DMS114 treated with DMSO at 0.1 percent for 48 hours (cell line): ENCODE measurements at regions not wholly inside any gene's neighbourhood (a gene's known extent, or its start where the extent isn't known, plus 50 kb on each side); places are given as distances from the start of the nearest gene placed in this dataset.
"Not testable (repeated sequence)": the region's sequence is repeated elsewhere in the genome, so short reads cannot be mapped to it uniquely, and the experiment has no call there.

Experiments used
- DNase-seq: peaks from one replicate; lab custom pipeline; 2025; ENCODE audit not compliant: unreplicated experiment; lab: John Stamatoyannopoulos, UW

DNA sequence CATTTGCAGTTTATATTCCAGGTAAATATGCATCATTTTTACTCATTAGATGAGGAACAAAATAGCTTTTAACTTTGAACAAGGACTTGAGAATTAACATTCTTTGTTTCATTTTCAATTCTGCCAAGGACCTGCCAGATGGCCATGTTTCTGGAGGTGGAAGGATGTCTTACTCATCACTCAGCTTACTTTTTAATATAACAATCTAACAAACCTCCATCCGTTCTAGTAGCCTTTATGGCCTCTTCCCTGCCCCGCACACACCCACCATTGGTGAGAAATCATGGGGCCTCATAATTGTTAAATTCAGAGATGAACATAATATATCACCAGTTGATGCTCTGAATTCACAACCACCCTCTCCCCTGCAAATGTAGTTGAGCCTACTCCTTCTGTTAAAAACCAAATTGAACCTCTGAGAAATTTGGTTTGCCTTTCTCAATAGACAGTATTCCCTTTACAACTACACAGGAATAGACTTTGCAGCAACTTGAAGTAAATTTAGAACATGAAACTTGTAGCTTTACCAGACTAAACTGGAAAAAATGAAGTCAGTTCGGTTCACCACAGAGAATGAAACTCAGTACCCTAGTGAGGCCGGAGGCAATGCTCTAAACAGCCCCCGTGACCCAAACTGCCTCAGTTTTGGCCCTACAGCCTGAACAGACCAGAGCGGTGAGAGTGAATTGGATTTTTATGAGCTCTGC lies 50.1 kb upstream of the ACSL4 start:
- DNase-seq = no peak

GRCh38 chrX:109783701-109784079 lies 50.6 kb upstream of the ACSL4 start:
- no peak for DNase-seq

DNA sequence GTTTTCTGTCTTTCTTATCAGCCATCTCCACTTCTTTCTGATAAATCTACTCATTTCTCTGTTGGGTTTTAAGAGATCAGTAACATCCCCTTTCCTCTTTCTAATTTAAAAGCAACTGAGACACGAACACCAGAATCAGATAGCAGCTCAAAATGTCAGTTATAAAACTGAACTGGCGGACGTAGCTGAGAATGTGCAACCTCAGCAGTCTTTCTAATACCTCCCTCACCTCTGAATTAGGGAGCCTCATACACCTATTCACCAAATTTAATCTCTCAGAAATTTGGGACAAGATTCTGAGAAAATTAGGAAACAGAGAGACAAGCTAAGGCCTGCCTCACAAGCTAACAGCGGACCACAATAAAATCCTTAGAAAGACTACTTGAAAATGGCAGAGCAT lies 52.0 kb upstream of the ACSL4 start:
- no peak for DNase-seq

GRCh38 chrX:109790511-109790910 lies 57.5 kb upstream of the ACSL4 start:
- not testable (repeated sequence) for DNase-seq

GRCh38 chrX:109793191-109793590 lies 60.1 kb upstream of the ACSL4 start:
- DNase-seq = no peak

DNA sequence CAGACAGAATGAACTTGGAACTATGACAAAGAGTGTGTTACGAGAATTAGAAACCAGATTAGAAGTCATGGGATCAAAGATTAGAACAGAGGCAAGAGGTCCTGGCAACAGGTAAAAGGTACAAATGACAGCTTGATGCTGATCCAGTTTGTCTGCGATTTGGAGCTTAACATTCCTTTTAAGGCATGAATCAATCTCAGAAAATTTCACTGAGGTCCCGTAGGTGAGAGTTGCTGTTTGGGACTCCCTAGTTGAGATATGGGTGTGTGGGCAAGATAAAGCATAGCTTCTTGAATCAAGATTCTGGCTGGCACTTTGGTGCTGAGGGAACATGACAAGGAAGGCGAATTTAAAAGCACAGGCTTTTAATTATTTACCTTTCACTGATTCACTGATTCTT lies 62.6 kb upstream of the ACSL4 start:
- DNase-seq = no peak

DNA sequence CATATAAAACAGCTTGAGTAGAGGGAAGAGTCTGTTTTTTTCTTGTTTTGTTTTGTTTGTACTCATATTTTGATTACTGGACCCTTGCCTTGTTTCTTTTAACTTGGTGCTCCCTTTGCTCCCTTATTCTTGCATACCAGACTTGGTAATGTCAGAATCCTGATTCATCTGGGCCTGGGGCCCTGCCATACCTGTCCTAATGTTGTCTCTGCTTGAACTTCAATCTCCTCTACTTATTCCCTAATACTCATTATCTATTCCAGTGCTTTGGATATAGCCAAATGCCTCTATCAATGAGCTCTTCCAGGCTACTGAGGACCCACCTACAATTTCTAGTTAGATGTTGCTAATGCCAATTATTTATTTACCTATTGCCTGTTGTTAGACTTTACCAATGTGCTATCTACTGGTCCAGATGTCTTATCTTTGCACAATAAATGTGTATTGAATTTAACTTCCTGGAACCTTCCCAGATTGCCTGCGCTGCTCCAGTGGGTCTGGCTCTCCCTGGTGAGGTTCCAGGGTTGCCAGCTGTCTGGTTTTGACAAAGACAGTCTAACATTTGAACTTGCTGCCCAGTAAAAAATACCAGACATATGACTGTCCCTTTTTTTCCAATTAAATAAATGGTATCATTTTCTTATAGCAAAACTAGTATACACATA lies 64.4 kb upstream of the ACSL4 start:
- no peak for DNase-seq

DNA sequence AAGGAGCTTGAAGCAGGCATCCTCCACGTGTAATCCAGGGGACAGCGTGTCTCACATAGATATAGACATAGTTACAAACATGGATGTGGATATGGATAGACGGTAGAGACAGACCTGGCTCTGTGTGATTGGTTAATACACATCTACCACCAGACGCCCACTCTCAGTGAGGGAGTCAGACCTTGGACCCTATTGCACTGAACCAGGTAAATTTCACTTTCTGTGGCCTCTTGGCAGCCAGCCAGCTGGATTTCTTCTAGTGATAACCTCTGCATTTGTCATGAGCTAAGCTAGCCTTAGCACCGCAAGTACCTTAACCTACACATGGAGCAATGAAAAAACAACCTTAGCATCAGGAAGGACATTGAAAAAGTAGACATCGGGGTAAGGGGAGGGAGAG lies 79.2 kb upstream of the ACSL4 start:
- no peak for DNase-seq

GRCh38 chrX:109813236-109813635 lies 80.2 kb upstream of the ACSL4 start:
- no peak for DNase-seq

- no peak for DNase-seq
These were observed 85.9 kb upstream of the ACSL4 start for GRCh38 chrX:109818976-109819375.

DNA sequence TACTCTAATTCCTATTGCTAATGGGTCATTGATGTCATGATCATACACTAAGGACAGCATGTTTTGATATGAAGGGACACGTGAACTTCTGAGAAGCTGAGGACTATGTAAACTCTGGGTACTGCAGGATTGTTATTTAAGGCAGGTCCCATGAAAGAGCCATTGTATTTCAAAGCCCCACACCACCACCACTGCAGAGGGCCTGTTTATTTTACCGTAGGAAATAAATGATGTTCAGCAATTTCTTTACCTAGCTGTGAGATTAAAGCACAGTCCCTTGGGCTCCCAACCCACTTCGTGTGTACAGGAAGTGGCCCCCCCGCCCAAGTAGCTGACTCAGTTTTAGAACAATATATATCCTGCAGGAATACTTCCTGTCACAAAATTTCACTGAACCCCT lies 89.8 kb upstream of the ACSL4 start:
- no peak for DNase-seq

- no peak for DNase-seq
These were observed 94.1 kb upstream of the ACSL4 start for GRCh38 chrX:109826954-109827708.

GRCh38 chrX:109827772-109828171 lies 94.7 kb upstream of the ACSL4 start:
- DNase-seq = no peak

- no peak for DNase-seq
These were observed 97.2 kb upstream of the ACSL4 start for GRCh38 chrX:109830157-109830703.

- no peak for DNase-seq
These were observed 97.7 kb upstream of the ACSL4 start for GRCh38 chrX:109830704-109831206.

- DNase-seq = no peak
These were observed 98.4 kb upstream of the ACSL4 start for GRCh38 chrX:109831326-109831985.

DNA sequence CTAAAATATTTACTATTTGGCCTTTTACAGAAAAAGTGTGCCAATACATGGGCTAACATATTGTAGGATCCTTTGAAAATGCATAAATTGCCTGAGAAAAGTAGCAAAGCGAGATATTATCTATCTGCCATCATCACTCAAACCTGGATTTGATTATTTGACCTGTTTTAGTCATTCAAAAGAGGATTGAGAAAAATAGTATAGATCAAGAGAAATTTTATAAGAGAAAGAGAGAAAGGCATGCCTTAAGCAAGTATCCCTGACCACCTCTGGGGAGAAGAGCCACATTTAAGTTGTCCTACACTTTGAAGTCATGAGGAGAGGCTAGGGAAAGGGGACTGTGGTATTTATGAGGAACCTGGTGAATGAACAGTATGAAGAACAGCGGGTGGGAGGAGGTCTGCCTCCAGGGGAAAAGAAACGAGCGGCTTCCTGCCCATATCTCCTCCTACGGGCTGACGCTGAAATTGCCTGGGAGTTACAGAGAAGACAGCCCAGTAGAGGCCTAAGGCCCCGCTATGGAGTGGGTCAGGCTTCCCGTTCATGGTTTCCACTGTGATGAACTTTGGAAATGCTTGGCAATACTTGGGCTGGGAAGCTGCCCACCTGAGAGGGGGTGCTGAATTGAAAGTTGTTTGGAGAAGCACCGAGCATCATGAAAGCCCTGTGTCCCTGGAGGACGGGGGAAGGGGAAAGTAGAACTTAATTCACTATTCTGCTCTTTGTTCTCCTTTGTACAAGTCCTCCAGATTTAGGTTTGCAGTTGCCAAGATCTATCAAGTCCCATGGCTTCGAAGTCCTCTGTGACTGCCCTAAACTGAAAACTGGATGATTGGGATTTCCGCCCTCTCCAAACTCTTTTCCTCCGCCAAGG lies 106.9 kb upstream of the ACSL4 start:
- DNase-seq = no peak

- no peak for DNase-seq
These were observed 107.5 kb upstream of the ACSL4 start for GRCh38 chrX:109840585-109840984.

DNA sequence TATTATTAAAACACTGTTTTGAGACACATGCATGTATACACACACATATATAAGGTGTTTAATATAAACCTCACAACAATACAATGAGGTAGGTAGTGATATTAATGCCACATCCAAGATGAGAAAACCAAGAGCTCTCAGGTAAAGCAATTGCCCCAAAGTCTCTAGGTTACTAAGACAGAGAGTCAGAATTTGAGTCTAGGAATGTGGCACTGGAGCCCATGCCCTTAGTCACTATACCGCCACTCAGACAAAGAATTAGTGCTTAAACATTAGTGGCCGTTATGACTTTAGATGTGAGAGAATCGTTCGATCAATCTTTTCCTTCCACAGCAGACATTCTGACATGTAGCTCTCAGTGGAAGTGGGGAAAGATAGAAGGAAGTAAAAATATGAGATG lies 108.2 kb upstream of the ACSL4 start:
- no peak for DNase-seq

- DNase-seq = no peak
These were observed 109.0 kb upstream of the ACSL4 start for GRCh38 chrX:109841869-109842579.
